ENCODE measurements at regions not wholly inside any gene's neighbourhood (a gene's known extent, or its start where the extent isn't known, plus 50 kb on each side); places are given as distances from the start of the nearest gene placed in this dataset.

DNA sequence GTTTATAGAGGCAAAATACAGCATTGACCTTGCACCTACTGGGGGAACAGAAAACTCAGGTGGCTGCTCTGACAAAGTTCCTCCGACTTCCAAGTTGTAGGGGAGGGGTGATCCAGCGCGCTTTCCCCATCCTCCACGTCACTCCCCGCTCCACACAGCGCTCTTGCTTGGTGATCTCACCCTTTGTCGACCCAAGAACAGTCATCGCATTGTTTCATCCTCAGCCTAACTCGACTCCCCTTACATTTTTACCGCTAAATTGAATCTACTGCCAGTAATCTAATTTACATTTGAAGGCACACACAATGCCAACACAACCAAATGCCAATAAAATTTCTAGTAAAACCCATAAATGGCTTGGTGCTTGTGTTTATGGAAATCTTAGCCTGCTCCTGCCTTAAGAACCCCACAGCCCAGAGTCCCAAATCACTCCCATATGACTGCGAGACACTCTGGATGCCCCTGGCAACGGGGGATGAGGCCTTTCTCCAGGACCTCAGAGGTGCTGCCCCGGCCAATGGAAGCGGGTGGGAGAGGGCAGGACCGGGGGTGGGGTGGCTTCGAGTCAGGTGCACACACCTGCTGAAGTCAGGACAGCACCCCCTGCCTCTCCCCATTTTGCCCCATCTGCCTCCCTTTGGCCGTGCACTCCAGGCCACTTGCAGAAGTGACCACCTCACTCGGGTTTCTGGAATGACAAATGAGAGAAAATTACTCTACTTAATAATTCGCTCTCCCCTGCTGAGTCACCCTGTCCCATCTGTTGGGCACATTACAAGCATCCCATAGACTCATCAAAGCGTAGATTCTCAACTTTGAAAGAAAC, 98.2 kb upstream of the GSC start:
- TF ChIP-seq, protein P1, sequence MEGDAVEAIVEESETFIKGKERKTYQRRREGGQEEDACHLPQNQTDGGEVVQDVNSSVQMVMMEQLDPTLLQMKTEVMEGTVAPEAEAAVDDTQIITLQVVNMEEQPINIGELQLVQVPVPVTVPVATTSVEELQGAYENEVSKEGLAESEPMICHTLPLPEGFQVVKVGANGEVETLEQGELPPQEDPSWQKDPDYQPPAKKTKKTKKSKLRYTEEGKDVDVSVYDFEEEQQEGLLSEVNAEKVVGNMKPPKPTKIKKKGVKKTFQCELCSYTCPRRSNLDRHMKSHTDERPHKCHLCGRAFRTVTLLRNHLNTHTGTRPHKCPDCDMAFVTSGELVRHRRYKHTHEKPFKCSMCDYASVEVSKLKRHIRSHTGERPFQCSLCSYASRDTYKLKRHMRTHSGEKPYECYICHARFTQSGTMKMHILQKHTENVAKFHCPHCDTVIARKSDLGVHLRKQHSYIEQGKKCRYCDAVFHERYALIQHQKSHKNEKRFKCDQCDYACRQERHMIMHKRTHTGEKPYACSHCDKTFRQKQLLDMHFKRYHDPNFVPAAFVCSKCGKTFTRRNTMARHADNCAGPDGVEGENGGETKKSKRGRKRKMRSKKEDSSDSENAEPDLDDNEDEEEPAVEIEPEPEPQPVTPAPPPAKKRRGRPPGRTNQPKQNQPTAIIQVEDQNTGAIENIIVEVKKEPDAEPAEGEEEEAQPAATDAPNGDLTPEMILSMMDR (IDR thresholded peaks at IDR 0.05): no peak
- Mint-ChIP-seq H3K27ac (ENCODE audit: unreplicated experiment) (no peak overlapping the region), H3K4me1 (ENCODE audit: unreplicated experiment) (no peaks in the 10 kb centered on the region), H3K27me3 (ENCODE audit: unreplicated experiment) (peaks cover 44% of the 10 kb centered on the region), H3K36me3 (ENCODE audit: unreplicated experiment) (no peaks in the 10 kb centered on the region), H3K9me3 (ENCODE audit: unreplicated experiment) (no peaks in the 10 kb centered on the region), H3K4me3 (ENCODE audit: unreplicated experiment) (no peak overlapping the region)
- no peak for DNase-seq (ENCODE audit: extremely low spot score, unreplicated experiment)

DNA sequence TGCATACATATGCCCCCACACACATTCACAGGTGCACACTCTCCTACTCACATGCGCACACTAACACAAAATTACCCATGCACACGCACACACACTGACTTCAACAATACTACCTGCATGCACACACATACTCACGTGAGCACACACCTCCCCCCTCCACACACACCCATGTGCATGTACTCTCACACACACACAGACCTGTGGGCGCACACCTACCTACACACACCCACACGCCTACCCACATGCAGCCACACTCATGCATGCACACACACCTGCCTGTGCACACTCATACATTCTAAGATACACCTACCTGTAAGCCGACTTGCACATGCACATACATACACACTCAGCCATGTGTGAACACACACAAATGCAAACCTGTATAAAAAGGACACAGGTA, 97.3 kb upstream of the GSC start:
- no peak overlapping the region for H3K4me3 Mint-ChIP-seq (ENCODE audit: unreplicated experiment)
- H3K36me3 Mint-ChIP-seq (ENCODE audit: unreplicated experiment): no peaks in the 10 kb centered on the region
- H3K4me1 Mint-ChIP-seq (ENCODE audit: unreplicated experiment): no peaks in the 10 kb centered on the region
- H3K27me3 Mint-ChIP-seq (ENCODE audit: unreplicated experiment): peaks cover 44% of the 10 kb centered on the region
- H3K9me3 Mint-ChIP-seq (ENCODE audit: unreplicated experiment): no peaks in the 10 kb centered on the region
- DNase-seq (ENCODE audit: extremely low spot score, unreplicated experiment): no peak
- H3K27ac Mint-ChIP-seq (ENCODE audit: unreplicated experiment): no peak overlapping the region
- TF ChIP-seq, protein P1 (IDR thresholded peaks at IDR 0.05): no peak

DNA sequence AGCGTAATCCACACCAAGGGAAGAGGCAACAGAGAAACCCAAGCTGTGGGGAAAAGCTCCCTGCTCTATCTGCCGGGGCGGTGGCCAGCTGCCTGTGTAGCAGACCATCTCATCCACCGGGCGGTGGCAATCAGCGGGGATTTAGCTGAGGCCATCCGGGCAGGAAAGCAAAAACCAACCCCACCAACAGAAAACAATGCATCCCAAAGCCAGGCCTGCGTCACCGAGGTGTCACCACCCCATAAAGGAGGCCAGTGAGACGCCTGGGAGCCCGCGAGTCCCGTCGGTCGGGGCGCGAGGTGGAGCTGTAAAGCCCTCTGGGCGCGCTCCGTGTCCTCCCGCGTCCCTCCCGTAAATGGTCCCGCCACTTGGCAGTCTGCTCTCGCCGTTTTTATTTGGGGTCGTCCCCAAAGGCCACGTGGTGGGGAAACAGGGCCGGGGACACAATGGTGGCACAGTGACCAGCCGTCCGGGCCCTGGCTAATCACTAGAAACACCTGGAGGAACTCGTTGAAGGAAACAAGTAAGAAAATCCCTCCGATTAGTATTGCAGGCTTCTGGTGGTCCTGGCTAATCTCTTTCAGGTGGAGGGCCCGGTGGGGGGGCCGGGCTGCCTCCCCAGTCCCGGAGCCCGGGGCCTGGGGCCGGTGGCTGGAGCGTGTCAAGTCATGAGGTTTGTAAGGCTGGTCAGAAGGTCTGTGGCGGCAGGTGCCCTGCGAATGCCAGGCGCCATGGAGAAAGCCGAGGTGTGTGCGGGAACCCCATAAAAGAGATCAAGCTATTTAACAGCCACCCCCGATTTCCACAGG, 94.7 kb upstream of the GSC start:
- no peaks in the 10 kb centered on the region for H3K36me3 Mint-ChIP-seq (ENCODE audit: unreplicated experiment)
- no peaks in the 10 kb centered on the region for H3K9me3 Mint-ChIP-seq (ENCODE audit: unreplicated experiment)
- H3K4me1 Mint-ChIP-seq (ENCODE audit: unreplicated experiment): no peaks in the 10 kb centered on the region
- H3K4me3 Mint-ChIP-seq (ENCODE audit: unreplicated experiment): no peak overlapping the region
- TF ChIP-seq, protein P1 (IDR thresholded peaks at IDR 0.05): no peak
- no peak overlapping the region for H3K27ac Mint-ChIP-seq (ENCODE audit: unreplicated experiment)
- peaks cover 41% of the 10 kb centered on the region for H3K27me3 Mint-ChIP-seq (ENCODE audit: unreplicated experiment)
- no peak for DNase-seq (ENCODE audit: extremely low spot score, unreplicated experiment)

DNA sequence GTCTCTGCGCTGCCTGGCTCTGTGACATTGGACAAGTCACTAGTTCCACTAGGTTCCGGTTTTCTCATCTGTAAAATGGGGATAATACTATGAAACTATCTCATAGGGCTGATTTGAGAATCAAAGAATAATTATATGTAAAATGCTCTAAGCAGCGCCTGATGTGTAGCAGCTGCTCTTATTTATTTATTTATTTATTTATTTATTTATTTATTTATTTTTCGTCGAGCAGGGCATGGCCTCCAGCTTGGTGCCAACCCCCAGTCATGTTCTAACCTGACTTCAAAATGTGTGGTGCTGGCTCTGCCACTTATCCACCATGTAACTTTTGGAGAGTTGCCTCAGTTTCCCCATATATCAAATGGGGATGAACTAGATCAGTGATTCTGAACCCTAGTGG, 93.5 kb upstream of the GSC start:
- no peak for DNase-seq (ENCODE audit: extremely low spot score, unreplicated experiment)
- Mint-ChIP-seq H3K4me1 (ENCODE audit: unreplicated experiment) (no peaks in the 10 kb centered on the region), H3K36me3 (ENCODE audit: unreplicated experiment) (no peaks in the 10 kb centered on the region), H3K9me3 (ENCODE audit: unreplicated experiment) (no peaks in the 10 kb centered on the region), H3K27ac (ENCODE audit: unreplicated experiment) (no peak overlapping the region), H3K4me3 (ENCODE audit: unreplicated experiment) (no peak overlapping the region), H3K27me3 (ENCODE audit: unreplicated experiment) (peaks cover 40% of the 10 kb centered on the region)
- TF ChIP-seq, protein P1 (IDR thresholded peaks at IDR 0.05): no peak

DNA sequence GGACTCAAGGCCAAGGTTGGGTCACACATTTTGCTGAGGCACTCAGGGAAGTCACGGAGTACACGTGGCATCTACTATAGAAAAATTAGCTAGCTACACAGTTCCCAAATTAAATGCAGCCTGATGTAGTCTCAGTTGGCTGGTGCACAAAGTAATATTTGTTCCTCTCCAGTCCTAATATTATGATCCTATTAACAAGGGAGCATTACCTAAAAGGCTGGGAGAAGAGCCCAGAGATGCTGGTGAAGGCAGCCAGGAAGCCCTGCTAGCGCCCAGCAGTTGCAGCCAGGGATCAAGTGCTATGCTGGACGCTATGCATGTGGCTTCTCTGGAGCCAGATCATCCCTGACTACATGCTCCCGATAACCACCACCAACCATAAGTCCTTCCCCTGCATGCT, 88.0 kb upstream of the GSC start:
- H3K9me3 Mint-ChIP-seq (ENCODE audit: unreplicated experiment): no peaks in the 10 kb centered on the region
- H3K27me3 Mint-ChIP-seq (ENCODE audit: unreplicated experiment): peaks cover 40% of the 10 kb centered on the region
- no peak overlapping the region for H3K4me3 Mint-ChIP-seq (ENCODE audit: unreplicated experiment)
- no peaks in the 10 kb centered on the region for H3K36me3 Mint-ChIP-seq (ENCODE audit: unreplicated experiment)
- no peak overlapping the region for H3K27ac Mint-ChIP-seq (ENCODE audit: unreplicated experiment)
- TF ChIP-seq, protein P1 (IDR thresholded peaks at IDR 0.05): no peak
- DNase-seq (ENCODE audit: extremely low spot score, unreplicated experiment): no peak
- no peaks in the 10 kb centered on the region for H3K4me1 Mint-ChIP-seq (ENCODE audit: unreplicated experiment)
